ENCODE measurements at regions not wholly inside any gene's neighbourhood (a gene's known extent, or its start where the extent isn't known, plus 50 kb on each side); places are given as distances from the start of the nearest gene placed in this dataset.
A peak's percentile ranks its signal among the peaks of the same experiment; 100 is the strongest.
"Not testable (repeated sequence)": the region's sequence is repeated elsewhere in the genome, so short reads cannot be mapped to it uniquely, and the experiment has no call there.

DNA sequence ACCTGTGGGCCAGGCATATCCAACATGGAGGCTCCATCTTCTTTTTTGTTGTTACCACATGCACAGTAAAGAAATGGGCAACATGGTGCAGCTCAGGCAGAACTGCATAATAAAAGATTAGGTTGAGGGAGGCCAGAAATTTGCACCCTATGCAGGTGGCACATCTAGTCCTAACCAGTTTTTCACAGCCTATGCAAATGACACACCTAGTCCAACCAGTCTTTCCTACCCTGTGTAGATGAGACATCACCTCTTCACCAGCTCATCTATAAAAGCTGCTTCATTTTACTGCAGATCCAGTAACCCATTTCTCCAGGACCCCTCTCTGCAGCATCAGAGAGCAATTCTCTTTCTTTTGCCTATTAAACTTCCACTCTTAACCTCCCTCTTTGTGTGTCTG lies 411.0 kb upstream of the PCDH15 start:
- ATAC-seq, result no peak
- no peaks in the 10 kb centered on the region for H3K36me3 Mint-ChIP-seq (ENCODE audit: low read depth)
- intact Hi-C loops (cut with DNase I, micrococcal nuclease), result no loop called here
- H3K4me1 Mint-ChIP-seq, result no peaks in the 10 kb centered on the region
- CTCF ChIA-PET, result no interaction called here
- DNase-seq, result no peak
- POLR2A ChIA-PET, result no interaction called here
- H3K9me3 Mint-ChIP-seq (ENCODE audit: low read depth), result peaks cover 18% of the 10 kb centered on the region
- H3K27ac Mint-ChIP-seq, result no peak overlapping the region
- H3K27me3 Mint-ChIP-seq, result peaks cover 2% of the 10 kb centered on the region
- no peak overlapping the region for H3K4me3 Mint-ChIP-seq

DNA sequence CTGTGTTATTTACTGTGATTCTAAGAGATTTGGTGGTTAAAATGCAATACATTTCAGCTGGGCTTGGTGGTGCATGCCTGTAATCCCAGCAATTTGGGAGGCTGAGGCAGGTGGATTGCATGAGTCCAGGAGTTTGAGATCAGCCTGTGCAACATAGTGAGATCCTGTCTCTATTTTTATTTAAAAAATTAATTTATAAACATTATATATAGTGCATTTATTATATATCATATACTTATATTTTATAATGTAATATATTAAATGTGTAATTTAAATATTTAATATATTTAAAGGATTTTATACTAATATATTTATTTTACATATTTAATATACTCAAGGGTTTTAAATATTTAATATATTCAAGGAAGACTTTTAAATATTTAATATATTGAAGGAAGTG lies 402.8 kb upstream of the PCDH15 start:
- H3K4me1 Mint-ChIP-seq, result no peaks in the 10 kb centered on the region
- H3K4me3 Mint-ChIP-seq, result no peak overlapping the region
- DNase-seq, result no peak
- H3K9me3 Mint-ChIP-seq (ENCODE audit: low read depth), result peaks cover 16% of the 10 kb centered on the region
- CTCF ChIA-PET, result no interaction called here
- no peak for ATAC-seq
- H3K27me3 Mint-ChIP-seq, result no peaks in the 10 kb centered on the region
- intact Hi-C loops (cut with DNase I, micrococcal nuclease), result no loop called here
- POLR2A ChIA-PET, result no interaction called here
- no peaks in the 10 kb centered on the region for H3K36me3 Mint-ChIP-seq (ENCODE audit: low read depth)
- no peak overlapping the region for H3K27ac Mint-ChIP-seq

DNA sequence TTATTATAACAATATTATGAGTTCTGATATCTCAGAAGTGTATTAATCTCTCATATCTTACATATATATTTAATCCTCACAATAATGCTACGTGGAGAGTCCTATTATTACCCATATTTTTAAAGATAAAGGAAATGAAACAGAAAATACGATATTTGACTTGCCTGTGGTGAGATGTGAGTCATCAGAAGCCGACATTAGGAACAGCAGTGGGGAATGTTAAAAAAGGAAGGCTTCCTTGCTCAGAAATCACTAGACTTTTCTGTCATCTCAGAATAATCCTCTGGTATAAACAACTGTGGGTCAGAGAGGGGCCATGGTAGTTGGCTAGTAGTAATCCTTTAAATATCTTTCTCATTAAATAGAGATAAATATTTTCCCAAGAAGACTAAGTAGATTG lies 402.3 kb upstream of the PCDH15 start:
- H3K4me3 Mint-ChIP-seq, result no peak overlapping the region
- ChIA-PET CTCF (no interaction called here), POLR2A (no interaction called here)
- H3K36me3 Mint-ChIP-seq (ENCODE audit: low read depth), result no peaks in the 10 kb centered on the region
- intact Hi-C loops (cut with DNase I, micrococcal nuclease), result no loop called here
- no peaks in the 10 kb centered on the region for H3K27me3 Mint-ChIP-seq
- H3K27ac Mint-ChIP-seq, result no peak overlapping the region
- no peaks in the 10 kb centered on the region for H3K4me1 Mint-ChIP-seq
- DNase-seq, result no peak
- H3K9me3 Mint-ChIP-seq (ENCODE audit: low read depth), result peaks cover 13% of the 10 kb centered on the region
- no peak for ATAC-seq

DNA sequence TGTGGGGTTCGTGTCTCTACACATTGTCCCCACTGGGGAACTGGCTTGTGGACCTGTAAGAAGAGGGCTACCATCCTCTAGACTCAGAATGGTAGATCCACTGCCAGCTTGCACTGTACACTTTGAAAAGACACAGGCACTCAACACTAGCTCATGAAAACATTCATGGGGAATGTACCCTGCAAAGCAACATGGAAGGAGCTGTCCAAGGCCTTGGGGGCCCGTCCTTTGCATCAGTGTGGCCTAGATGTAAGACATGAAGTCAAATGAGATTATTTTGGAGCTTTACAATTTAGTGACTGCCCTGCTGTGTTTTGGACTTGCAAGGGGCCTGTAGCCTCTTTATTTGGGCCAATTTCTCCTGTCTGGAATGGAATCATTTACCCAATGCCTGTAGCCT lies 399.0 kb upstream of the PCDH15 start:
- Mint-ChIP-seq H3K9me3 (ENCODE audit: low read depth) (peaks cover 13% of the 10 kb centered on the region), H3K27ac (no peak overlapping the region), H3K27me3 (no peaks in the 10 kb centered on the region), H3K36me3 (ENCODE audit: low read depth) (no peaks in the 10 kb centered on the region), H3K4me3 (no peak overlapping the region), H3K4me1 (no peaks in the 10 kb centered on the region)
- DNase-seq, result no peak
- intact Hi-C loops (cut with DNase I, micrococcal nuclease), result no loop called here
- ChIA-PET POLR2A (no interaction called here), CTCF (no interaction called here)
- no peak for ATAC-seq

DNA sequence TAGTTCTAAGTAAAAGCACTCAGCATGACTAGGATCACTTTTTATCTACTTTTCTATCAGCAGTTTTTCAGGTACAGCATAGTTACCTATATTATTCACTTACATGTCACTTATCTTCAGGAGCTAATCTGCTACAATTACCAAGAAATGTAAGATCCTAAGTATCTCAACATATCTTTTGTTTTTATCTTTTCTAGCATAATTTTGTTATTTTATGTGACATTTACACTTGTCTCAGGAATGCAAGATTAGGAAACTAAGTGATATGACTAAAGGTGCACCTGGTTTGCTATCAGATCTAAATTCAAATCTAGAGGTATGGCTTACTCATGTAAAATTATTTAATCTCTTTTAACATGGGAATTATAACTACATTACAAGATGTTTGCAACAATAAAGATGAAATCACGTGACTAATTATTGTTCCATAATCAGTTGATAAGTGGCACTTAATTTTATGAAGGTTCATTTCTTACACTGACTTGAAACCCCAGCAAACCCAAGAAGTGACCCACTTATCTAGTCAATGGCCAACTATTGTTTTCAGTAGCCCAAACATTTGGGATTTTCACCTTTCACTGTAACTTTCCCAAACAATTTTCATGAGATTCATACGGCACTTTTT lies 390.3 kb upstream of the PCDH15 start:
- ATAC-seq (no peak), DNase-seq (no peak)
- intact Hi-C loops (cut with DNase I, micrococcal nuclease), result no loop called here
- Mint-ChIP-seq H3K4me3 (no peak overlapping the region), H3K27me3 (no peaks in the 10 kb centered on the region), H3K4me1 (no peaks in the 10 kb centered on the region), H3K36me3 (ENCODE audit: low read depth) (no peaks in the 10 kb centered on the region), H3K9me3 (ENCODE audit: low read depth) (peaks cover 3% of the 10 kb centered on the region), H3K27ac (no peak overlapping the region)
- ChIA-PET CTCF (no interaction called here), POLR2A (no interaction called here)

DNA sequence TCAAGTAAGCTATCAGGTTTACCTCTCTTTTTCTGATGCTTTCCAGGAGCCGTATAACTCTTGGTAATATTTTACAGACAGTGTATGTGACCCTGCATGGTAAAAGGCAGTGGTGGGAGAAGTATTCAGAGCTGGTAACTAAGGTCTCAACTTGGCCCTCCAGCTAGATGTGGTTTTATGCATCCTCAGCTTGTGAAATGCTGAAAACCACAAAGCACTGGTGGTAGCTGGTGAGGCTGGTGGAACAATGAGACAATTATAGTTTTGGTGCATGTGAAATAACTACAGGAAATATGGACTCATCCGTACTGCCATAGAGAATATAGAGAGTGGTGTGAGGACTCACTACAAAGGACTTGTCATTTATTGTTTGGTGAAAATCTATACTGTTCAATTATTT lies 383.0 kb upstream of the PCDH15 start:
- Mint-ChIP-seq H3K4me1 (no peaks in the 10 kb centered on the region), H3K4me3 (no peak overlapping the region), H3K27me3 (no peaks in the 10 kb centered on the region), H3K36me3 (ENCODE audit: low read depth) (no peaks in the 10 kb centered on the region), H3K27ac (no peak overlapping the region), H3K9me3 (ENCODE audit: low read depth) (peaks cover 3% of the 10 kb centered on the region)
- ChIA-PET CTCF (no interaction called here), POLR2A (no interaction called here)
- DNase-seq (no peak), ATAC-seq (no peak)
- intact Hi-C loops (cut with DNase I, micrococcal nuclease), result no loop called here

DNA sequence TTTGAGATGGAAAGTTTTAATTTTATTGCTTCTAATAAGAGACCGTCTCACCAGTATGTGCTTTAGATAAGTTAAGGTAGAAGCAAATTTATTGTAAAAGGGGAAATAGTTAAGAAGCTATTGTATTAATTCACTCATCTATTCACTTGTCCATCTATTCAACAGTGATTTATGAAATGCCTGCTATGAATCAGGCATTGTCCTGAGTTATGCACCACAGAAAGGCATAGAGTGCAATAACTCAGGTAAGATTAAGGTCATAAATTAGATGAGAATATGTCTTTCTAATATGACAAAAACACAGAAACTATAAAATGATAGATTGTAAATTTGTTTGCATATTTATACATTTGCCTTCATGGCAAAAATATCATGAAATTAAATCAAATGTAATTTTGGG lies 379.3 kb upstream of the PCDH15 start:
- ATAC-seq (no peak), DNase-seq (no peak)
- Mint-ChIP-seq H3K36me3 (ENCODE audit: low read depth) (no peaks in the 10 kb centered on the region), H3K27ac (no peak overlapping the region), H3K27me3 (no peaks in the 10 kb centered on the region), H3K4me3 (no peak overlapping the region), H3K9me3 (ENCODE audit: low read depth) (peaks cover 3% of the 10 kb centered on the region), H3K4me1 (no peaks in the 10 kb centered on the region)
- ChIA-PET POLR2A (no interaction called here), CTCF (no interaction called here)
- intact Hi-C loops (cut with DNase I, micrococcal nuclease), result no loop called here

DNA sequence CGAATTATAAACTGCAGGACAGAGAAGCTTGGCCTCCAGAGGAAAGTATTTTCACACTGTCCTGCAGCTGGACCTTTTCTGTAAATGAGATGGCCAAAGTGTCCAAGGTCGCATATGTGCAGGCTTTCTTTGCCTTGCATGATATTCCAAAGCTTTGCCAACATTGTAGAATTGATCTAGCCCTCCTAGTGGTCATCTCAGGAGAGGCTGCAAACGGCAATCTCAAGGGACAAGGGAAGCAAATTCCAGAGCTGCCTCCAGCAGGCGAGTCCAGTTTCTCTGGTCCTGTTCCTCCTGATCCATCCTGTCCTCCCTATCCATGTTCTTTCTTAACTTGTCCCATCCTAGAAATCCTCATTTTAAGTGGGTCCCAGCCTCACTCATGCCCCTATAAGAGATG lies 373.4 kb upstream of the PCDH15 start:
- ChIA-PET POLR2A (no interaction called here), CTCF (no interaction called here)
- no peaks in the 10 kb centered on the region for H3K36me3 Mint-ChIP-seq (ENCODE audit: low read depth)
- no peak overlapping the region for H3K4me3 Mint-ChIP-seq
- H3K4me1 Mint-ChIP-seq, result no peaks in the 10 kb centered on the region
- intact Hi-C loops (cut with DNase I, micrococcal nuclease), result no loop called here
- peaks cover 6% of the 10 kb centered on the region for H3K9me3 Mint-ChIP-seq (ENCODE audit: low read depth)
- ATAC-seq (no peak), DNase-seq (no peak)
- H3K27ac Mint-ChIP-seq, result no peak overlapping the region
- H3K27me3 Mint-ChIP-seq, result no peaks in the 10 kb centered on the region

DNA sequence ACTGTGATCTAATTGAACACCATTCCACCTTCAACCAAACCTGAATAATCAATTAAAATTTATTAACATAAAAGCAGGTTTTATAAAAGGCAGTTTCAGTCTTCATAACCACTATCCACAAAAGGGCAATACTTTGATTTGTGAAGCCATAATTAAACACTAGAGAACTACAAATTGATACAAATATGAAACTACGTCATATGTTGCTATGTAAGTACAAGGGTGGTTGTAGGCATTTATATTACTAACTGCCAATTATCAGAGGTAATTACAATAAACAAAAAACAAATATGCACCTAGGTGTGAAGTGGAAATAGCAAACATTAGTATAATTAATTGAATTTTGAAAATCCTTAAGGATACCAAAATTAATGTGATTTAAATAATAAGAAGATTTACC lies 368.5 kb upstream of the PCDH15 start:
- ChIA-PET POLR2A (no interaction called here), CTCF (no interaction called here)
- Mint-ChIP-seq H3K27ac (no peak overlapping the region), H3K4me3 (no peak overlapping the region), H3K9me3 (ENCODE audit: low read depth) (peaks cover 4% of the 10 kb centered on the region), H3K27me3 (no peaks in the 10 kb centered on the region), H3K36me3 (ENCODE audit: low read depth) (no peaks in the 10 kb centered on the region), H3K4me1 (no peaks in the 10 kb centered on the region)
- intact Hi-C loops (cut with DNase I, micrococcal nuclease), result no loop called here
- DNase-seq (no peak), ATAC-seq (no peak)

DNA sequence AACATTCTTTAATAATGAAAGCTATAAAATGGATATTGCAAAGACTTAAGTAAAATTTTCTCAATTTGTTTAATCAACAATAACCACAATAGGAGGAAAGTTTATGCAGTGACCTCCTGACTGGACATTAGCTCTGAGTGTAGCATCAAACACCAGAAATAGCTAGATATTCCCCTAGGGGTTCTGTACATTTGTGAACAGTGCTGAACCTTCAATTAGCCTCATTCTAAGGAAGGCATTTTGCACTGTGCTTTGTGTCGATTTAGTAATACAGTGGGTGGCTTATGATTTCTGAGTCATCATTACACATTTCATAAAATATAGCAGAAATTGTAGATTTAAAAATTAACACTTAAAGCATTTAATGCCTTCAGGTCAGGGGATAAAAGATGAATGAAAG lies 367.3 kb upstream of the PCDH15 start:
- CTCF ChIA-PET, result no interaction called here
- H3K4me1 Mint-ChIP-seq, result no peaks in the 10 kb centered on the region
- intact Hi-C loops (cut with DNase I, micrococcal nuclease), result no loop called here

DNA sequence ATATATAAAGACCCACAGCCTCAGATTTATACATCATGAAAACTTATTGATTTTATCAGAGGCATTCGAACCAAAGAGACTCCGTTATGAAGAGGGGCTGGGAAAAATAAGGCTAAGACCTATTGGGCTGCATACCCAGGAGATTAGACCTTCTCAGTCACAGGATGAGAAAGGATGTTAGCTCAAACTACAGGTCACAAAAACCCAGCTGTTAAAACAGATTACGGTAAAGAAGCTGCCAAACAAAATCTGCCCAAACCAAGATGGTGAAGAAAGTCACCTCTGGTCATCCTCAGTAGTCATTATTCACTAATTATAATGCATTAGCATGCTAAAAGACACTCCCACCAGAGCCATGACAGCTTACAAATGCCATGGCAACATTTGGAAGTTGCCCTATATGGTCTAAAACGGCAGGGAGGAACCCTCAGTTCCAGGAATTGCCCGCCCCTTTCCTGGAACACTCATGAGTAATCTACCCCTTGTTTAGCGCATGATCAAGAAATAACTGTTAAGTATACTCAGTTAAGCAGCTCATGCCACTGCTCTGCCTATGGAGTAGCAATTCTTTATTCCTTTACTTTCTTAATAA lies 362.5 kb upstream of the PCDH15 start:
- no peaks in the 10 kb centered on the region for H3K27me3 Mint-ChIP-seq
- peak; percentile 9 for DNase-seq
- POLR2A ChIA-PET, result no interaction called here

More for the DNA sequence above, 367.3 kb upstream of the PCDH15 start:
- H3K36me3 Mint-ChIP-seq (ENCODE audit: low read depth), result no peaks in the 10 kb centered on the region
- H3K4me3 Mint-ChIP-seq, result no peak overlapping the region
- H3K9me3 Mint-ChIP-seq (ENCODE audit: low read depth), result peaks cover 4% of the 10 kb centered on the region
- H3K27ac Mint-ChIP-seq, result no peak overlapping the region
- DNase-seq (no peak), ATAC-seq (no peak)
- no peaks in the 10 kb centered on the region for H3K27me3 Mint-ChIP-seq
- POLR2A ChIA-PET, result no interaction called here

DNA sequence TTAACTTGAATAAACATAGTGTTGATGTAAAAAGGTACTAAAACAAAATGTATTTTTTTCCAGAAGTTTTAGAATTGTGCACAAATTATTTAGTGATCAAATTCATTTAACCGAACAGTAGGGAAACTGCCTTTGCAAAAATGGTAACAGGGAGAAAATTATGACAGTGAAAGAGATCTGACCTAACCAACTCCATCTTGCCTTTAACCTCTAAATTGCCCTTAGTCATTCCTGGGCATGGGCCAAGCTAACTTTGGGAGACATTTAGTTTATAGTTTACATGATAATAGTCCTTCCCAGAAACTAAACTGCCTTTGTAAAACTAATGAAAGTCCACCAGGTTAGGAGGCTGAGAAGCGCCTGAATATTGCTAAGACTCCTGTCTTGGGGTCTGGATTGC lies 361.3 kb upstream of the PCDH15 start:
- CTCF ChIA-PET; H3K4me1 Mint-ChIP-seq; H3K9me3 Mint-ChIP-seq (ENCODE audit: low read depth); POLR2A ChIA-PET; ATAC-seq; H3K4me3 Mint-ChIP-seq; H3K36me3 Mint-ChIP-seq (ENCODE audit: low read depth); H3K27ac Mint-ChIP-seq; intact Hi-C loops (cut with DNase I, micrococcal nuclease); DNase-seq; H3K27me3 Mint-ChIP-seq: not testable (repeated sequence)

More for the DNA sequence above, 362.5 kb upstream of the PCDH15 start:
- H3K36me3 Mint-ChIP-seq (ENCODE audit: low read depth), result no peaks in the 10 kb centered on the region
- intact Hi-C loops (cut with DNase I, micrococcal nuclease), result no loop called here
- ATAC-seq, result no peak
- no peak overlapping the region for H3K4me3 Mint-ChIP-seq
- CTCF ChIA-PET, result no interaction called here
- H3K4me1 Mint-ChIP-seq, result no peaks in the 10 kb centered on the region
- no peak overlapping the region for H3K27ac Mint-ChIP-seq
- H3K9me3 Mint-ChIP-seq (ENCODE audit: low read depth), result peaks cover 4% of the 10 kb centered on the region
